B cell (primary cell): ENCODE measurements at regions not wholly inside any gene's neighbourhood (a gene's known extent, or its start where the extent isn't known, plus 50 kb on each side); places are given as distances from the start of the nearest gene placed in this dataset.

Experiments used
- CTCF ChIP-seq: fragments of 200-600 bp; IDR thresholded peaks from one replicate; pipeline ENCODE4 v1.8.0; 2022; ENCODE audit warnings: antibody characterized with exemption, mild to moderate bottlenecking
- EZH2 ChIP-seq: IDR thresholded peaks from 2 replicates; pipeline ENCODE4 v1.6.1; 2012; ENCODE audit warnings: borderline replicate concordance, low read depth, mild to moderate bottlenecking, moderate library complexity, low read length; ENCODE audit not compliant: insufficient read depth, poor library complexity, severe bottlenecking

- TF ChIP-seq CTCF (no peak), EZH2 (no peak)
These were observed 741.3 kb upstream of the RAB6C start for GRCh38 chr2:129237966-129238725.
